ENCODE measurements at regions not wholly inside any gene's neighbourhood (a gene's known extent, or its start where the extent isn't known, plus 50 kb on each side); places are given as distances from the start of the nearest gene placed in this dataset.

DNA sequence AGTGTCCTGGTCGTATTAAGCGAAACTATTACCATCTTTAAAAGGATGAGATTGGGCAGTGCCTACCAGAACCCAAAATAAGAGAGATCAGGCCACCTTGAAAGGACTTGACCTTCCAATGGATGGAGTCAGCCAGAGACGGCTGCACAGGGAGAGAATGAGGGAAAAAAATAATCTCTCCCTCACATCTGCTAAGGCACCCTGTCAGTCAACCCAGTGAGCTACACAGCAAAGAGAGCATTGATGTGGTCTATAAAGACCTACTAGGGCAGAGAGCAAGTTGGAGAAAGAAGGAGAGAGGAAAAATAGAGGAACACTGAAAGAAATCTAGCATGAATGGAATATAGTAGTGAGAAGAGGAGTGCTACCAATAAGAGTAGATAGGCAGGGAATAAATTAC lies 68.0 kb upstream of the FTMT start:
- TF ChIP-seq CTCF (IDR thresholded peaks at IDR 0.05) (no peak), EZH2 (IDR thresholded peaks at IDR 0.05; ENCODE audit: borderline replicate concordance, insufficient read depth, low read depth, low read length, poor library complexity, severe bottlenecking) (no peak)

Measured in B cell (primary cell).